ENCODE measurements at regions not wholly inside any gene's neighbourhood (a gene's known extent, or its start where the extent isn't known, plus 50 kb on each side); places are given as distances from the start of the nearest gene placed in this dataset.

DNA sequence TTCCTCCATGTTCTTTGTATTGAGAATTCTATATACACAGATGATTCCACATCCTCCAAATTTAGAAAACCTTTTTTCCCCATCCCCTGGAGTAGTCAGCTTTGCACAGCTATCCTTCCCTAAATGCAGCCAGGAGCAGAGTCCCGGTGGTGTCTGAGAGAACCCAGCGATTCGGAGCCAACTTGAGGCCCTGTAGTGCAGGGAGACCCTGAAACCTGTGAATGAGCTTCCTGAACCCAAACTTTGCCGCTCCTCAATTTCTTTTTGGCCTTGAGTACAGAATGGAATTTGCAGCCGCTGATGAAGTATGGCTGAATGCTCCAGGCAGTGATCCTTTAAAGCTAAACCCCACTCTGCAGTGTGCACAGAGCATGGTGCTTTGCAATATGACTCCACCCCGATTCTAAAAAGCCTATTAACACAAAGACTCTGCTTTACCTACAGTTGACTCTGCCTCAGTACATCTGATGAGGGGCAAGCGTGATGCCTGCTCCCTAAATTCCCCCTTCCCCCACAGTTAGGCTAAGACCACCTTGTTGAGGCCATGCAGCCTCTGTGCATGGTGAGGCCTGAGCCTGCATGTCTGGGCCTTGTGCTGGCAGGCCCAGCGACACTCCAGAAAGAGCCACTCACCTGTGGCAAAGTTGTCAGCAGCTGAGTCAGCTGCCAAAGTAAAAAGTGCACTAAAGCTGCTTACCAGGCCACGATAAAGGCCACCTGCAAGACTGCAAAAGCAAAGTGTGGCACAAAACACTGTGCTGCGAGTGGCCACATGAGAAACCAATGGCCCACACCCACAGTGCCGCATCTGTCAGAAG, 82.1 kb downstream of the PLEKHG1 start:
- TF ChIP-seq CTCF (IDR thresholded peaks at IDR 0.05) (no peak), POLR2A (IDR thresholded peaks at IDR 0.05) (no peak)
